Sciatic nerve (tissue), 2 donors: ENCODE measurements at regions not wholly inside any gene's neighbourhood (a gene's known extent, or its start where the extent isn't known, plus 50 kb on each side); places are given as distances from the start of the nearest gene placed in this dataset.
"Not testable (repeated sequence)": the region's sequence is repeated elsewhere in the genome, so short reads cannot be mapped to it uniquely, and the experiment has no call there.

Experiments used
- ATAC-seq: fragments of 200-7000 bp; cut with Tn5 transposase; one replicate; pipeline ENCODE4 v1.9.1; 2020; ENCODE audit warnings: mild to moderate bottlenecking, moderate library complexity
- DNase-seq: peaks from one replicate; pipeline ENCODE4 v3.0.0-alpha.2; 2020; ENCODE audit warnings: low spot score
- intact Hi-C: fragments of 100-400 bp; cut with DNase I; formaldehyde crosslinking; loops from one replicate; pipeline ENCODE4 v1.14.2; 2022
- donor health status: DM: no; HTN: no; CAD: no.
- donor health status: DM: no; HTN: no; CAD: no.

DNA sequence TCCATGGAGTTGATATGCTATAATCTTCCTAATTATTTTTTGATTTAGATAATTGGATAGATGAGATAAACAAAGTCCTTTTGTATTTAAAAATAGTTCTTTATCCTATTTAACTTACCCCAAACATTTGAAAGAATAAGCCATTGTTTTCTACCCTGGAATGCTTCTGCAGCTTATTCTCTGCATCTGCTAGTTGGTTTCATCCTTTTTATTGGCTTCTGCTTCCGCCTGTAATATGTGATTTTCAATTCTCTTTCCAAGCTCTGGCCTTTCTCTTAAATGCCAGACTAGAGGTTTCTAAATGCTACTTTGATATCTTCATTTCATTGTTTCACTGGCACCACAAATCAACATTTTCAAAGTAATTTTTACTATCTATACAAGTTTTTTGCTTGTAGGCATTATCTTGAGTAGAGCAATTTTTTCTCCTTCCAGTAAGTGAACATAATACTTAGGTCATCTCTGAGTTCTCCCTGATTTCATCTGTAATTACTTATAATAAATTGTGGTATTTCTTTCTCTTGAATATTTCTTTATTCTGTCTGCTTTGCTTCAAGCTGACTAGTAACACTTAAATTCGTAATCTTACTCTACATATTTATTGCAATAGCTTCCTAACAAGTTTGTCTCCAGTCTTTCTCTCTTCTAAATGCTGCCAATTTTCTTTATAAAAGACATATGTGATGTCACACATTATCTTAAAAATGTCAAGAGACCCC is 958.4 kb downstream of the SLC6A15 start:
- no peak for ATAC-seq
- intact Hi-C loops = no loop called here
- no peak for DNase-seq

DNA sequence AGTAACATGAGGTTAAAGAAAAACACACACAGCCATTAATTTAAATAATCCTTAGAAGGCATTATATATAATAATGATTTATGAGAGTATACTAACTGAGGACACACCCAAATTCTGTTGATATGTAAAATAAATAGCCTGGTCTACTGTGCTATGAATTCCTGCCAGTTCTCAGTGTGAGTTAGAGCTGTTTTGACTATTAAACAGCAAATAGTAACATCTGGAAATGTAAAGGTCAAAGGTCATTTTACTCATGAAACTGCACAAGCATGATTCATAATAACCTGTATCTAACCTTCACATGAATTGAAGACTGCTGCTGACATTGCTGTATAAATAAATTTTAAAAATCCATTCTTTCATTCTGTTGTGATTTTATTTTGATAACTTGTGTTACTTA is 966.7 kb downstream of the SLC6A15 start:
- DNase-seq (no peak), ATAC-seq (no peak)
- intact Hi-C loops = no loop called here

DNA sequence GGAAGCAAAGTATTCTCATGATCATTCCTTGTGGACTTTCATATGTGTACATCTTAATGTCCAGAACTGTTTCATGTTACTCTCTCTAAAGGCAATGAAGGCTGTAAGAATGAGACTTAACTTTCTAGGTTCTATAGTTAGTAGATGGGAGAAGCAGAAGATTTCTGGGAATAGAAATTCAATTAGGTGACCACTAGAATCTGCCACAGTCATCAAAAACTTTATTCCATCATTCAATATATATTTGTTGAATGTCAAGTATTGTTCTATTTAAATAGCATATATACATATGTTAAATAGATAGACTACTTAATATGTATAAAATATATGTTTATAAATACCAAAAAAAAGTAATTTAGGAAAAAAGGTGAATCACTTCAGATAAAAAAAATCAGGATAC is 972.9 kb downstream of the SLC6A15 start:
- DNase-seq (no peak), ATAC-seq (no peak)
- intact Hi-C loops = no loop called here

DNA sequence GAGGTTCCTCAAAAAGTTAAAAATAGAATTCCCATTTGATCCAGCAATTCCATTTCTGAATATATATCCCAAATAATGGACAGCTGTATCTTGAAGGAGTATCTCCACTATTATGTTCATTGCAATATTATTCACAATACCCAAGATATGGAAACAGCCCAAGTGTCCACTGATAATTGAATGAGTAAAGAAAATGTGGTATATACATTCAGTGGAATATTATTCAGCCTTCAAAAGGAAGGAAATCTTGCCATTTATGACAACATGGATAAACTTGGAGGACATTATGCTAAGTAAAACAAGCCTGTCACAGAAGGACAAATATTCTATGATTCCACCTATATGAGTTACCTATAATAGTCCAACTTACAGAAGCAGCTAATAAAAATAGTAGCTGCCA is 979.0 kb downstream of the SLC6A15 start:
- no peak for DNase-seq
- no peak for ATAC-seq
- intact Hi-C loops = no loop called here

DNA sequence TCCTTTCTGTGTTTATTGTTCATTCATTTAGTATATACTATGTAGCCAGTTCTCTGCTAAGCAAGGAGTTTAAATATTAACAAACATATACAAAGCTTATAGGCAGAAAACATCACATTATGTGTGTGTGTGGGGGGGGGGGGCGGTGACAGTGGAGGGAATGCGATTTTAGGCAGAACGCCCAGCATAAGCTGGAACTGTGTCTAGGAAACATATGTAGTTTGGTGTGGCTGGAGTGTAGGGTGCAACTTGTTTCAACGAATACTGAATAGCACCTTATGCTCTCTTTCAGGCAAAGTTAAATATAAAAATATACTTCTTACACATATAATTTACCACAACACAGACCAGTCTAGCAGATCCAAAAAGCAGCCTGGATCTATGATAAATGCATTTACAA is 980.6 kb downstream of the SLC6A15 start:
- intact Hi-C loops = no loop called here
- ATAC-seq (no peak), DNase-seq (no peak)

DNA sequence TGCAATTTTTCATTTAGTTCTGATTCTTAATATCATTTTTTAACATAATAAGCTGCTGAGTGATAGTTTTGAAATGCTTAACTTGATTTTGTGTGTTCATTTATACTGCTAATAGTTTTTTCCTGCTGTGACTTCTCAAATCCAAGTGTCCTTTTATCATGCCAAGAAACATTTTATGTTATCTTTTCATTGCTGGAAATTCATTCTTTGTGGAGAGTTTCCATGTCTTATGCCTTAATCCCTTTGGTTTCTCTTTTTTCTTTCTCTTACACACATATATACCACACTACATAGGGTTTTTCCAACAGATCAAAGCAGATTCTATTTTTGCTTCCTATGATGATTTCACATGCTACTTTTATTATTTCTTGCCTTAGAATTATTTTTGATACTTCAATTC is 981.1 kb downstream of the SLC6A15 start:
- ATAC-seq = no peak
- DNase-seq = no peak
- intact Hi-C loops = no loop called here

DNA sequence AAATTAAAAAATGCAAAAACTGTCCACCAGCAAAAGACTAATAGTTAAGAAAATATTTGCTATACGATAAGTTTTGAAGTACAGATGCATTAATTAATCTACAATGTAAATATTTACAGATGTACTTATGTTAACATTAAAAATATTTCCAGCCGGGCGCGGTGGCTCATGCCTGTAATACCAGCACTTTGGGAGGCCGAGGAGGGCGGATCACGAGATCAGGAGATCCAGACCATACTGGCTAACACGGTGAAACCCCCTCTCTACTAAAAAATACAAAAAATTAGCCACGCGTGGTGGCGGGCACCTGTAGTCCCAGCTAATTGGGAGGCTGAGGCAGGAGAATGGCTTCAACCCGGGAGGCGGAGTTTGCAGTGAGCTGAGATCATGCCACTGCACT is 982.8 kb downstream of the SLC6A15 start:
- intact Hi-C loops, DNase-seq, ATAC-seq: not testable (repeated sequence)

DNA sequence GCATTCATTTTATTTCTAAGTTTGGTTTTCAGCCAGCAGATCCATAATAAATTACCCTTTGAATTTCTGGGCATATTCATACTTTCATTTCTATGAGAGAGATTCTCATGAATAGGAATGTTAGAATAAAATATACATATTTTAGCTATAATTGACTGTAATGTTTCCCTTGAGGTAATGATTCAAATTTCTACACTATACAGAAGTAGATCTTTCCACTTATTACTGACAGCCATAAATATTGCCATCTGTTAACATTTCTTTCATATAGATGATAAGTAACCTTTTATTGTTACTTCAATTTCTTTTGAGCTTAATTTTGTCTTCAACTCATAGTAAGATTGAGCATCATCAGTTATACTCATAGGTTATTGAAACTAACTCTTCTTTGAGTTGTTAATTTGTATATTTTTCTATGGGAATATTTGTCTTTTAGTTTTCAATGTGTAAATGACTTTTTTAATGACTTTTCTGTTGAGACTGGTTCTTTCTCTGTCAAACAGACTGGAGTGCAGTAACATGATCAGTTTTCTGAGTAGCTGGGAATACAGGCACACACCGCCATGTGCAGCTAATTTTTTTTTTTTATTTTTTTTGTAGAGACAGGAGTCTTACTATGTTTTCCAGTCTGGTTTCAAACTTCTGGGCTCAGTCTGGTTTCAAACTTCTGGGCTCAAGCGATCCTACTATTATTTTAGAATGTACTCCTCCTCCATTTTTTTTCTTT is 991.6 kb downstream of the SLC6A15 start:
- intact Hi-C loops = no loop called here
- DNase-seq (no peak), ATAC-seq (no peak)

DNA sequence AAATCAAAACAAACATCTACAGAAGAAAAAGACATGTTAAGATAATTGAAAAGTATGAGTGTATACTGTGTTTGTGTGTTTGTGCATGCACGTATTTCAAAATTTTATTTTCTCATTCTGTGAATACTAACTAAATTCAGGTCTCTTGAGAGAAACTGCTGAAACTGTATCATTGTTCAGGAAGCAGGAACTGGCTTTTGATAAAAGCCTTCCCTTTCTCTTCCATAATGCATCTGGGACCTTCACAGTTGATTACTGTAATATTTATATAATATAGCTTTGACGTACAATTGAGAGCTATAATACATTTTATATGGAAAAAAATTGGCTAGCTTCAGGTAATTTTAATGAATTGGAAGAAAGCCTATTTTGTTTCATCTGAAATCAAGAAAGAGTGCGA is 993.5 kb downstream of the SLC6A15 start:
- no peak for ATAC-seq
- DNase-seq = no peak
- intact Hi-C loops = no loop called here

DNA sequence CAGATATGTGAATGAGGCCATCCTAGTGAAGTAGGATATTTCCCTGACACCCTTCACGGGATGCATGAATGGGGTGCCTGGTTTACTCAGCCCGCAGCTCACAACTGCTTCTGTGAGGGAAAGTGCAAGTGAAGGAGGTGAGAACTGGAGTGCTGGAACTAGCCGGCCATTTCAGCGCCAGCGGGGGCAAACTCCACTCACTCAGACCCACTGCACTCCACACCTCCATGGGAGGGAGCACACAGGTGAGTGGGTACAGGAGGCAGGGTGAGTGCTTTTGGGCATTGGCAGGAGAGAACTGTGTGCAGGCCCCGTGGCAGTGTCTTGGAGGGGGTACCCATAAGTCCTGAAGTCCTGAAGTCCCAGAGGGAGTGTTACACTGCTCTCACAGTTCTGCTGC is 1008.4 kb downstream of the SLC6A15 start:
- ATAC-seq = peak; percentile 26
- intact Hi-C loops = no loop called here
- DNase-seq = no peak

DNA sequence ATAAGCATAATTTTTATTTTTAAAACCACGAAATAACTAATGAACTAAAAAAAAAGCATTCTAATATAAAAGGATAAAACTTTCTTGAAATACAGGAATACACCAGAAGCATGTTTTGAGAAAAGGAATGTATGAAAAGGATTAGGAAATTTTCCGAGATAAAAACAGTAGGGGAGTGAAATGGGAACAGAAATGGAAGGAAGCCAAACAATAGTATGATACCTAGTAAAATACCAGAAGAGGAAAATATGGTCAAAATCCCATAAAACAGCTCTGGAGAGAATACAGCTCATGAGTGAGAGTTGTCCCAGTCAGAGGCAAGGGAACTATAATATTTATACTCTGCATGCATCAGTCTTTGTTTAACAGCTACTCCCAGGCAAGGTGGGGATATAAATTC is 1016.2 kb downstream of the SLC6A15 start:
- intact Hi-C loops = no loop called here
- ATAC-seq = no peak
- no peak for DNase-seq

DNA sequence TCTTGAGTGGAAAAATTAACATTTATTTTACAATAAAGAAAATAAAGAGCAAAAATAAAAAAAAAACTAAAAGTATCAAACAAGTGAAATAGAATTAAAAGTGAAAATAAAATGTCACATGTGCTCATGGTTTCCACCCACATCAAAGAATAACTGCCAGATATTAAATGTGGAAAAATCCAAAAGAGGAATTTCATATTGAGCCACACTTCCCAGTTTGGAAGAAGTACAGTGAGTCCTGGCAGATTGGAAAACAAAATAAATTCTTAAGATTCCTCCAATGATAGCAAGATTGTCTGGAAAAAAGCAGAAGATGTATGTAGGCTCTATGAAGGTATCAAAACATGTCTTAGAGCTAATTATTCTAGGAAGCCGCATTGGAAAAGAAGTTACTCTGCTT is 1019.5 kb downstream of the SLC6A15 start:
- no peak for DNase-seq
- no peak for ATAC-seq

DNA sequence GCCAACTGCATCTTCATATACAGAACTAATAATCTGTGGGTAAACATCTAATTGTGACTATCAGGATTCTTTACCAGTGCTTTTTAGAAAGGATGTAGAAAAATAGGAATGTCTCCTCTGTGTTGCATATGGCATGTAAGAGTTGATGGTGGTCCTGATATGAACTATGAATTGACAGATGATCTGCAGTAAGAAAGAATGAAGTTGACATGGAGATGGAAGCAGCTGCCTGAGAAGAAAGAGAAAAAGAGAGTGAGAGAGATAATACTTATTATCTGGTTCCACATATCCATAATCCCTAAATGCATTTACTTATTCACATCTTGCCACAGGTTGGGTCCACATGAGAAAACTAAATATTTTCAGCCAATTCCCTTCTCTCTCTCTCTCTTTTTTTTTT is 1022.9 kb downstream of the SLC6A15 start:
- intact Hi-C loops = no loop called here
- no peak for ATAC-seq
- DNase-seq = no peak

More for the DNA sequence above, 1019.5 kb downstream of the SLC6A15 start:
- intact Hi-C loops = no loop called here

DNA sequence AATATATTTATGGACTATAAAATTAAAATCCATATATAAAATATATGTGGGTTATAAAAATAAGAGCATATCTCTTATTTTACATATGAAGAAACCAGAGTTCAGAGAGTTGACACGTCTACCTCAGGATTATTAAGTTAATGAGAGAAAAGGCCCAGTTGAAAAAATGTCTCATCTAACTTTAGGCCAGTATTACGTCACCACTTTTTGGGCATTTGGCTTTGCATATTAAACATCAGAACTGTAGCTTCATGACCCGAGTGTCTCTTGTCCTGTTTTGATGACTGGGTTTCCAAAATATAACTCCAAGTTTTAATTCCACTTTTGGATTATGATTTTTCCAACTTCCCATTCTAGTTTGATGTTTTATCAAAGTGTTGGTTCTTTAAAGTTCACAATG is 1026.1 kb downstream of the SLC6A15 start:
- no peak for ATAC-seq
- intact Hi-C loops = no loop called here
- DNase-seq = no peak

DNA sequence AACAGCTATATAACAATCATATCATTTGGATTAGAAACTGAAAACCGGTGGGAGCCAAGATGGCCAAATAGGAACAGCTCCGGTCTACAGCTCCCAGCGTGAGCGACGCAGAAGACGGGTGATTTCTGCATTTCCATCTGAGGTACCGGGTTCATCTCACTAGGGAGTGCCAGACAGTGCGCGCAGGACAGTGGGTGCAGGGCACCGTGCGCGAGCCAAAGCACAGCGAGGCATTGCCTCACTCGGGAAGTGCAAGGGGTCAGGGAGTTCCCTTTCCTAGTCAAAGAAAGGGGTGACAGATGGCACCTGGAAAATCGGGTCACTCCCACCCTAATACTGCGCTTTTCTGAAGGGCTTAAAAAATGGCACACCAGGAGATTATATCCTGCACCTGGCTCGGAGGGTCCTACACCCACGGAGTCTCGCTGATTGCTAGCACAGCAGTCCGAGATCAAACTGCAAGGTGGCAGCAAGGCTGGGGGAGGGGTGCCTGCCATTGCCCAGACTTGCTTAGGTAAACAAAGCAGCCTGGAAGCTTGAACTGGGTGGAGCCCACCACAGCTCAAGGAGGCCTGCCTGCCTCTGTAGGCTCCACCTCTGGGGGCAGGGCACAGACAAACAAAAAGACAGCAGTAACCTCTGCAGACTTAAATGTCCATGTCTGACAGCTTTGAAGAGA is 1041.5 kb downstream of the SLC6A15 start:
- intact Hi-C loops, ATAC-seq, DNase-seq: not testable (repeated sequence)

DNA sequence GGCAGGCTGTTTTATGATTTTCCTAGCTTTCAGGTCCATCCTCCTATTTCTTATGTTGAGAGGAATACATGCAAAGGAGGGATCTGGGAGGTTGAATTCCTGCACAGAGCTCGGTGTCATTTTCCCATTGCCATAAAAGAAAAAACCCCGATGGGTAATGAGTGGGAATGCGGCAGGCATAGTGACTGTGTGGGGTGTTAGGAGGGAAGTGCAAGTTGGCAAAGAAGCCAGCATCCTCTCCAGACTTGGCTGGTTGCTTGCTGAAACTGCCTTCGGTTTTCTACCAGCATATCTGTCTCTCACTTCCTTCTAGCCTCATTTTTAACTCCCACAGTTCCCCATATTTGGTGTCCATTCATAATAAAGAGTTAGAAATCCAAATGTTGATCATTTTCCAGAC is 1046.1 kb downstream of the SLC6A15 start:
- intact Hi-C loops = no loop called here
- DNase-seq (no peak), ATAC-seq (no peak)

DNA sequence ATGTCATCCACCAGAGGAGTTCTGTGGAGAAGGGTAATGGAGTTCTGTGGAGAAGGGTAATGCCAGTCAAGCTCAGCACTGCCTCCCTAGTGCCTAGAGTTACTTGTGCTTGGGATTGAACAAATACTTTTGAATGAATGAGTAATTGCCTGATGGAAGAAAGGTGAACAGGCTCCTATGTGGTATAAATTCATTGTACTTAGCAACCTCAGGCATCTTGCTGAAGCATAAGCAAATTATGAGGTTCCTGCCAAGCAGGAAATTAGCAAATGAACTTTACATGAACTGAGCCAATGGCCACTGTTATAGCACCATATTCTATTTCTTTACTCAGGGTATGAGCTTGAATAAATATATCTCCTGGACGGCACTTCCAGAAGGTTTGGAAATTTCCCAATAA is 1047.2 kb downstream of the SLC6A15 start:
- DNase-seq (no peak), ATAC-seq (no peak)
- intact Hi-C loops = no loop called here

DNA sequence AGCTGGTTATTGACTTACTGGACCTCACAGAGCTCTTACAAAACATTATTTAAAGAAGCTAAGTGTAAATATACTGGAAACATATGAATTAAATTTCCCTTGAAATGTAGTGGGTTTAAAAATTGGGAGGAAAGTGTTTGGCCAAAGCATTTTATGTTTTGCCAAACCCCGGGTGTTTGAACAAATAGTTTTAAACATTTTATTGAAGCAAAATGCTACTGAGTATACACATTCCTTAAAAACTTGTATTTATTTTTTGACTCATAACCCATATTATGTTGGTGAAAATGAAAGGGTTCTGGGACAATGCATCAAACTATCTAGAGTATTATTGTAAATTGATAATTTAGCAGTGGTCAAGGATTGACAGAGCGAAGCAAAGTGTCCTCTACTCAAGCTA is 1048.5 kb downstream of the SLC6A15 start:
- DNase-seq (no peak), ATAC-seq (no peak)
- intact Hi-C loops = no loop called here

DNA sequence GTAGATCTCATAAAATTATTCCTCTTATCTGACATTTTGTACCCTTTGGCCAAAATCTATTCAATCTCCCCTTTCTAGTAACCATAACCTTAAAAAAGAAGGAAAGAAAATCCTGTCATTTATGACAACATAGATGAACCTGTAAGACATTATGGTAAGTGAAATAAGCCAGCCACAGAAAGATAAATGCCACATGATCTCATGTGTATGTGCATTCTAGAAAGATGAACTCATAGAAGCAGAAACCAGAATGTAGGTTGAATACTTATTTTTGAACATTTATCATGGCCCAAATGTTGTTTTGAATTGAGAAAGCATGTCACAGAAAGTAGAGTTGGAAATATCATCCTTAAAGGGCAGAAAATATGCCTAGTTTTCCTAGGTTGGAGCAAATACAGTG is 1053.6 kb downstream of the SLC6A15 start:
- intact Hi-C loops = no loop called here
- ATAC-seq = no peak
- DNase-seq = no peak

DNA sequence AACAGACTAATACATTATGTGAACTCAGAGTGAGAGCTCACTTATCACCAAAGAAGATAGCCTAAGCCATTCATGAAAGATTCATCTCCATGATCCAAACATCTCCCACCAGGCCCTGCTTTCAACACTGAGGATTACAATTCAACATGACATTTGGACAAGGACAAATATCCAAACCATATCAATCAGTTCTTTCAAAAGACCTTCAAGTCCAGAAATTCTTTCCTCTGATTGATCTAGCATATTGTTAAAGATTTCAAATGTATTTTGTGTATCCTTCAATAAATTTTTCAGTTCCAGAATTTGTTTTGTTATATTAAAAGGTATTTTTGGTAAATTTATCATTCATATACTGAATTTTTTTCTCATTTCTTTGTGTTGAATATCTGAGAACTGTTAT is 1055.8 kb downstream of the SLC6A15 start:
- ATAC-seq (no peak), DNase-seq (no peak)
- intact Hi-C loops = no loop called here
